Activated CD4-positive, alpha-beta memory T cell treated with anti-CD3 and anti-CD28 coated beads for 36 hours (primary cell): ENCODE measurements at regions not wholly inside any gene's neighbourhood (a gene's known extent, or its start where the extent isn't known, plus 50 kb on each side); places are given as distances from the start of the nearest gene placed in this dataset.

ENCODE experiments used
- CTCF ChIA-PET: fragments of 350-600 bp; sonication (Branson Sonifier 250); formaldehyde crosslinking; loops from one replicate; lab custom pipeline; 2021; ENCODE audit warnings: antibody characterized with exemption, inconsistent platforms; lab: Charles Lee
- POLR2A ChIA-PET: fragments of 350-600 bp; sonication (Branson Sonifier 250); formaldehyde crosslinking; loops from one replicate; lab custom pipeline; 2021; ENCODE audit warnings: antibody characterized with exemption; lab: Charles Lee
- DNase-seq: peaks from one replicate; pipeline ENCODE4 v3.0.0-alpha.2; 2020
- H3K27ac Mint-ChIP-seq: one replicate; pipeline ENCODE4 v1.8.0; 2021; ENCODE audit warnings: mixed read lengths
- H3K27me3 Mint-ChIP-seq: one replicate; pipeline ENCODE4 v1.8.0; 2021; ENCODE audit warnings: mixed read lengths
- H3K36me3 Mint-ChIP-seq: one replicate; pipeline ENCODE4 v1.8.0; 2021; ENCODE audit warnings: mixed read lengths
- H3K4me1 Mint-ChIP-seq: one replicate; pipeline ENCODE4 v1.8.0; 2021; ENCODE audit warnings: low read depth, mixed read lengths
- H3K4me3 Mint-ChIP-seq: one replicate; pipeline ENCODE4 v1.8.0; 2021; ENCODE audit warnings: mild to moderate bottlenecking, mixed read lengths
- H3K9me3 Mint-ChIP-seq: one replicate; pipeline ENCODE4 v1.8.0; 2021; ENCODE audit warnings: mixed read lengths
- intact Hi-C: fragments of 100-400 bp; cut with micrococcal nuclease; formaldehyde crosslinking; loops from one replicate; pipeline ENCODE4 v1.15.1; 2023

GRCh38 chr12:91993287-91994017, 152.2 kb downstream of the BTG1 start:
- Mint-ChIP-seq H3K9me3 (peaks cover 3% of the 10 kb centered on the region), H3K4me3 (no peak overlapping the region), H3K4me1 (peaks cover 31% of the 10 kb centered on the region), H3K27me3 (no peaks in the 10 kb centered on the region), H3K36me3 (peaks cover 4% of the 10 kb centered on the region), H3K27ac (no peak overlapping the region)
- POLR2A ChIA-PET, result no interaction called here
- CTCF ChIA-PET, result no interaction called here
- DNase-seq, result no peak
- intact Hi-C loops, result no loop called here

- CTCF ChIA-PET, result interaction anchor here (0.8 to 1.4 kb wide), 8 partner anchors 143 to 610 kb away, joined by 3 to 8 read pairs (median 3); no protein-coding TSS in a partner anchor
Observed at GRCh38 chr12:91991399-91992187, 154.1 kb downstream of the BTG1 start.

DNA sequence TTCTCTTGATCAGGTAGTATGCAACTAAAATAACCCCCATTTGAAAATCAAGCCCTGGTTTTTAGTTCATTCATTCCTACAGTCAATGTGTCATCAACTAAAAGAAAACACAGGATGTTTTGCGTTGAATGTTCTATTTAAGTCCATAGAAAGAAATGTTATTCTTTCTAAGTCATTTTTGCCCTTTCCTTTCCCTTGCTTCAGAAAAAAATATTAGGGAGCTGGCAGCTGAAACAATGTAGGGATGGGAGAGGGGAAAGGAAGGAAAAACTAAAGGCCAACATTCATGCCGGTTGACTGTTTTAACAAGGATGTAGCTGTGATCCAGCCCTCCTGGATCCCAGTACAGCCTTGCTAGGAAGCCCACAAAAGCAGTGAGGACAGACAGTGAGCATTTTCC, 155.1 kb downstream of the BTG1 start:
- ChIA-PET POLR2A (no interaction called here), CTCF (interaction anchor here (0.7 to 1.4 kb wide), 8 partner anchors 146 to 609 kb away, joined by 3 to 8 read pairs (median 3); no protein-coding TSS in a partner anchor)

More at GRCh38 chr12:91991399-91992187, 154.1 kb downstream of the BTG1 start:
- DNase-seq, result no peak
- Mint-ChIP-seq H3K9me3 (no peaks in the 10 kb centered on the region), H3K4me1 (peaks cover 27% of the 10 kb centered on the region), H3K27ac (no peak overlapping the region), H3K27me3 (no peaks in the 10 kb centered on the region), H3K4me3 (no peak overlapping the region), H3K36me3 (no peaks in the 10 kb centered on the region)
- intact Hi-C loops, result loop anchor here (1.0 to 2.0 kb wide), 3 partner anchors 153 to 579 kb away; no protein-coding TSS in a partner anchor
- POLR2A ChIA-PET, result no interaction called here

DNA sequence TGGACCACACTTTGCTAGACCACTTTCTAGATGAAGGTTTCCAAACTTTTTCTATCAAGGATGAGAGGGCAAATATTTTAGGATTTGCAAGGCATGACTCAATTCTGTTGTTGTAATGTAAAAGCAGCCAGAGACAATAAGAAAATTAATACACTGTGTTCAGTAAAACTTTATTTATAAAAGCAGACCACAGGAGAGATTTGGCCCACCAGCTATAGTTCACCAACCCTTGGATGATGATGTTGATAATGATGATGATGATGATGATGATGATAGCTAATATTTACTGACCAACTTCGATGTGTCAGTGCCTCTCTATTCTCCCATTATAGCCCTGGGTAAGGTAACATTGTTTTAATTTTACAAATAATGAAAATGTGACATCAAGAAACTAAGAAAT, 156.5 kb downstream of the BTG1 start:
- Mint-ChIP-seq H3K4me3 (no peak overlapping the region), H3K27me3 (no peaks in the 10 kb centered on the region), H3K36me3 (no peaks in the 10 kb centered on the region), H3K9me3 (no peaks in the 10 kb centered on the region), H3K27ac (no peak overlapping the region), H3K4me1 (peaks cover 37% of the 10 kb centered on the region)
- POLR2A ChIA-PET, result no interaction called here
- intact Hi-C loops, result no loop called here
- CTCF ChIA-PET, result no interaction called here
- DNase-seq, result no peak

More for the DNA sequence above, 155.1 kb downstream of the BTG1 start:
- no peak for DNase-seq
- H3K4me1 Mint-ChIP-seq, result peaks cover 37% of the 10 kb centered on the region
- H3K27me3 Mint-ChIP-seq, result no peaks in the 10 kb centered on the region
- no peak overlapping the region for H3K27ac Mint-ChIP-seq
- intact Hi-C loops, result loop anchor here (2.0 kb wide), 1 partner anchor 580 kb away; no protein-coding TSS in a partner anchor
- H3K36me3 Mint-ChIP-seq, result no peaks in the 10 kb centered on the region
- no peak overlapping the region for H3K4me3 Mint-ChIP-seq
- H3K9me3 Mint-ChIP-seq, result no peaks in the 10 kb centered on the region

GRCh38 chr12:91988086-91988923, 157.3 kb downstream of the BTG1 start:
- intact Hi-C loops, result no loop called here
- no peaks in the 10 kb centered on the region for H3K36me3 Mint-ChIP-seq
- ChIA-PET CTCF (no interaction called here), POLR2A (no interaction called here)
- no peak overlapping the region for H3K27ac Mint-ChIP-seq
- no peak for DNase-seq
- H3K27me3 Mint-ChIP-seq, result no peaks in the 10 kb centered on the region
- H3K4me3 Mint-ChIP-seq, result no peak overlapping the region
- no peaks in the 10 kb centered on the region for H3K9me3 Mint-ChIP-seq
- H3K4me1 Mint-ChIP-seq, result peaks cover 34% of the 10 kb centered on the region

- H3K36me3 Mint-ChIP-seq, result peaks cover under 1% of the 10 kb centered on the region
- no peaks in the 10 kb centered on the region for H3K27me3 Mint-ChIP-seq
- intact Hi-C loops, result no loop called here
- no peak overlapping the region for H3K27ac Mint-ChIP-seq
- ChIA-PET CTCF (interaction anchor here (0.6 kb wide), 1 partner anchor 61 kb away, joined by 3 read pairs; no protein-coding TSS in a partner anchor), POLR2A (no interaction called here)
- DNase-seq, result no peak
- peaks cover 23% of the 10 kb centered on the region for H3K4me1 Mint-ChIP-seq
- no peaks in the 10 kb centered on the region for H3K9me3 Mint-ChIP-seq
- H3K4me3 Mint-ChIP-seq, result no peak overlapping the region
Observed at GRCh38 chr12:91986084-91986483, 159.6 kb downstream of the BTG1 start.

DNA sequence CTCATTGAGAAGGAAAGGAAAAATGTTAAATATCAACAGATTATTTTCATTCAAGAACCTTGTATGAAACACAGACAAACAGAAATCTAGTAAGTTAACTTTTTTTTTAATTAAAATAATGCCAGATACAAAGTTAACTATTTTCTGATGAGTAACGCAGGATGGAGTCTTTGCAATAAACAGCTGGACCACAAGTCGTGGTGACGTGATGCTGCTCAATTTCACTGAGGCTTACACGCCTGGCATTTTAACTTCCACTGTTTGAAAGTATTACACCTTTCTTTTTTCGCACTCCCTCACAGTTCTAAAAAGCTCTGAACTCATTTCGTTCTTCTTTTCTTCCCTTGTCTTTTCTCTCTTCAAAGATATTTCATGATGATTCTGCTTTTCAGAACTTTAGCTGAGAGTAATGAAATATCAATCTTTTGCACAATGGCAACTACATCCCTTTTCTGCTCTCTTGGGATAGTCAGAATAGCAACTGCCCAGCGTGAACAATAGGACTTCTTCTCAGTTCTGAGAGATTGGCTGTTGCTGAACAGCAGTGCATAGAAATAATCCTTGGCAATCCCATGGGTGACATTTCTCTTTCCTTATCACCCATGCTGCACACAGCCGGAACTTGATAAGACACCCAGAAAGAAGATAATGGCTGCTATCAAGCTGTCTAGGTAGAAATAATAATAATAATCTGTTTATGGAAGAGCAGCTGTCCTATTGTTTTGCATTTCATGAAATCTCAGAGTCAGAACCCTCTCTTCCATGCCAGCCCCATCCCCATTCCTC, 160.5 kb downstream of the BTG1 start:
- Mint-ChIP-seq H3K4me1 (peaks cover 22% of the 10 kb centered on the region), H3K9me3 (no peaks in the 10 kb centered on the region), H3K27ac (no peak overlapping the region), H3K27me3 (no peaks in the 10 kb centered on the region), H3K4me3 (no peak overlapping the region), H3K36me3 (peaks cover 3% of the 10 kb centered on the region)
- no peak for DNase-seq
- POLR2A ChIA-PET, result no interaction called here
- CTCF ChIA-PET, result interaction anchor here (0.6 kb wide), 1 partner anchor 62 kb away, joined by 3 read pairs; no protein-coding TSS in a partner anchor
- intact Hi-C loops, result no loop called here

GRCh38 chr12:91984556-91984955, 161.1 kb downstream of the BTG1 start:
- peaks cover 3% of the 10 kb centered on the region for H3K36me3 Mint-ChIP-seq
- DNase-seq, result no peak
- no peaks in the 10 kb centered on the region for H3K9me3 Mint-ChIP-seq
- no peak overlapping the region for H3K27ac Mint-ChIP-seq
- intact Hi-C loops, result no loop called here
- H3K4me1 Mint-ChIP-seq, result peaks cover 19% of the 10 kb centered on the region
- ChIA-PET CTCF (no interaction called here), POLR2A (no interaction called here)
- no peaks in the 10 kb centered on the region for H3K27me3 Mint-ChIP-seq
- H3K4me3 Mint-ChIP-seq, result no peak overlapping the region

- Mint-ChIP-seq H3K27ac (no peak overlapping the region), H3K4me3 (no peak overlapping the region), H3K27me3 (no peaks in the 10 kb centered on the region), H3K36me3 (peaks cover 3% of the 10 kb centered on the region), H3K9me3 (no peaks in the 10 kb centered on the region), H3K4me1 (peaks cover 21% of the 10 kb centered on the region)
- POLR2A ChIA-PET, result no interaction called here
- intact Hi-C loops, result no loop called here
- no peak for DNase-seq
- CTCF ChIA-PET, result interaction anchor here (1.6 kb wide), 1 partner anchor 172 kb away, joined by 4 read pairs; no protein-coding TSS in a partner anchor
Observed at GRCh38 chr12:91983935-91984334, 161.7 kb downstream of the BTG1 start.

GRCh38 chr12:91982946-91983345, 162.7 kb downstream of the BTG1 start:
- DNase-seq, result no peak
- H3K27ac Mint-ChIP-seq, result no peak overlapping the region
- H3K4me1 Mint-ChIP-seq, result peaks cover 31% of the 10 kb centered on the region
- POLR2A ChIA-PET, result no interaction called here
- intact Hi-C loops, result no loop called here
- CTCF ChIA-PET, result interaction anchor here (1.5 to 1.6 kb wide), 2 partner anchors 161 to 171 kb away, joined by 4 read pairs; no protein-coding TSS in a partner anchor
- H3K4me3 Mint-ChIP-seq, result no peak overlapping the region
- peaks cover 8% of the 10 kb centered on the region for H3K36me3 Mint-ChIP-seq
- peaks cover 3% of the 10 kb centered on the region for H3K9me3 Mint-ChIP-seq
- no peaks in the 10 kb centered on the region for H3K27me3 Mint-ChIP-seq

- Mint-ChIP-seq H3K4me1 (peaks cover 24% of the 10 kb centered on the region), H3K9me3 (peaks cover 3% of the 10 kb centered on the region), H3K36me3 (peaks cover 8% of the 10 kb centered on the region), H3K27me3 (no peaks in the 10 kb centered on the region), H3K27ac (no peak overlapping the region), H3K4me3 (no peak overlapping the region)
- POLR2A ChIA-PET, result no interaction called here
- intact Hi-C loops, result no loop called here
- CTCF ChIA-PET, result no interaction called here
- no peak for DNase-seq
Observed at GRCh38 chr12:91980389-91980821, 165.2 kb downstream of the BTG1 start.
